A204.1 (cell line): ENCODE measurements at regions not wholly inside any gene's neighbourhood (a gene's known extent, or its start where the extent isn't known, plus 50 kb on each side); places are given as distances from the start of the nearest gene placed in this dataset.
"Not testable (repeated sequence)": the region's sequence is repeated elsewhere in the genome, so short reads cannot be mapped to it uniquely, and the experiment has no call there.

ENCODE experiments used
- FAIRE-seq: peaks from 2 replicates; lab custom pipeline; 2012; peaks lifted over from hg19 to GRCh38; lab: Jason Lieb, UNC

- FAIRE-seq: no peak
Measured at GRCh38 chr9:18299449-18299848, 174.5 kb upstream of the ADAMTSL1 start.

- not testable (repeated sequence) for FAIRE-seq
Measured at GRCh38 chr9:18305167-18305806, 168.7 kb upstream of the ADAMTSL1 start.

- FAIRE-seq: no peak
Measured at GRCh38 chr9:18314316-18314715, 159.6 kb upstream of the ADAMTSL1 start.

- no peak for FAIRE-seq
Measured at GRCh38 chr9:18317896-18318295, 156.1 kb upstream of the ADAMTSL1 start.

- FAIRE-seq: no peak
Measured at GRCh38 chr9:18319918-18320445, 154.0 kb upstream of the ADAMTSL1 start.

- no peak for FAIRE-seq
Measured at GRCh38 chr9:18324928-18325745, 148.8 kb upstream of the ADAMTSL1 start.

GRCh38 chr9:18325746-18326011 is 148.3 kb upstream of the ADAMTSL1 start:
- FAIRE-seq: not testable (repeated sequence)

GRCh38 chr9:18327121-18327520 is 146.8 kb upstream of the ADAMTSL1 start:
- no peak for FAIRE-seq

GRCh38 chr9:18330401-18331309 is 143.3 kb upstream of the ADAMTSL1 start:
- no peak for FAIRE-seq

- no peak for FAIRE-seq
Measured at GRCh38 chr9:18331310-18331684, 142.7 kb upstream of the ADAMTSL1 start.

GRCh38 chr9:18331808-18332209 is 142.1 kb upstream of the ADAMTSL1 start:
- no peak for FAIRE-seq

- FAIRE-seq: no peak
Measured at GRCh38 chr9:18333157-18333556, 140.8 kb upstream of the ADAMTSL1 start.

GRCh38 chr9:18335825-18336224 is 138.1 kb upstream of the ADAMTSL1 start:
- no peak for FAIRE-seq

- no peak for FAIRE-seq
Measured at GRCh38 chr9:18338042-18338441, 135.9 kb upstream of the ADAMTSL1 start.

- FAIRE-seq: no peak
Measured at GRCh38 chr9:18343784-18344183, 130.2 kb upstream of the ADAMTSL1 start.

GRCh38 chr9:18346745-18347144 is 127.2 kb upstream of the ADAMTSL1 start:
- no peak for FAIRE-seq

- FAIRE-seq: no peak
Measured at GRCh38 chr9:18347386-18348082, 126.4 kb upstream of the ADAMTSL1 start.

- no peak for FAIRE-seq
Measured at GRCh38 chr9:18348083-18348475, 125.9 kb upstream of the ADAMTSL1 start.

GRCh38 chr9:18349530-18349929 is 124.4 kb upstream of the ADAMTSL1 start:
- no peak for FAIRE-seq

GRCh38 chr9:18350036-18350435 is 123.9 kb upstream of the ADAMTSL1 start:
- FAIRE-seq: no peak

GRCh38 chr9:18350995-18351595 is 122.9 kb upstream of the ADAMTSL1 start:
- no peak for FAIRE-seq

GRCh38 chr9:18352711-18353110 is 121.2 kb upstream of the ADAMTSL1 start:
- no peak for FAIRE-seq
